Osteocyte (in vitro differentiated cells): ENCODE measurements at regions not wholly inside any gene's neighbourhood (a gene's known extent, or its start where the extent isn't known, plus 50 kb on each side); places are given as distances from the start of the nearest gene placed in this dataset.

ENCODE experiments used
- DNase-seq: peaks from one replicate; pipeline ENCODE4 v3.0.0; 2021; ENCODE audit warnings: mixed read lengths; ENCODE audit not compliant: unreplicated experiment; ENCODE audit errors: extremely low spot score
- H3K27ac Mint-ChIP-seq: one replicate; pipeline ENCODE4 v1.8.0; 2021; ENCODE audit warnings: mild to moderate bottlenecking, mixed read lengths; ENCODE audit not compliant: unreplicated experiment
- H3K27me3 Mint-ChIP-seq: one replicate; pipeline ENCODE4 v1.8.0; 2021; ENCODE audit warnings: mixed read lengths; ENCODE audit not compliant: unreplicated experiment
- H3K36me3 Mint-ChIP-seq: one replicate; pipeline ENCODE4 v1.8.0; 2021; ENCODE audit warnings: mixed read lengths; ENCODE audit not compliant: unreplicated experiment
- H3K4me1 Mint-ChIP-seq: one replicate; pipeline ENCODE4 v1.8.0; 2021; ENCODE audit warnings: mixed read lengths; ENCODE audit not compliant: unreplicated experiment
- H3K4me3 Mint-ChIP-seq: one replicate; pipeline ENCODE4 v1.8.0; 2021; ENCODE audit warnings: mild to moderate bottlenecking, moderate library complexity, mixed read lengths; ENCODE audit not compliant: unreplicated experiment
- H3K9me3 Mint-ChIP-seq: one replicate; pipeline ENCODE4 v1.8.0; 2021; ENCODE audit warnings: mixed read lengths; ENCODE audit not compliant: unreplicated experiment
- TF ChIP-seq, protein P1 (sequence below): fragments of 200-600 bp; sonication (generic); IDR thresholded peaks from 2 replicates; pipeline ENCODE4 v1.5.0; 2021; ENCODE audit warnings: antibody characterized with exemption, mild to moderate bottlenecking, moderate library complexity

DNA sequence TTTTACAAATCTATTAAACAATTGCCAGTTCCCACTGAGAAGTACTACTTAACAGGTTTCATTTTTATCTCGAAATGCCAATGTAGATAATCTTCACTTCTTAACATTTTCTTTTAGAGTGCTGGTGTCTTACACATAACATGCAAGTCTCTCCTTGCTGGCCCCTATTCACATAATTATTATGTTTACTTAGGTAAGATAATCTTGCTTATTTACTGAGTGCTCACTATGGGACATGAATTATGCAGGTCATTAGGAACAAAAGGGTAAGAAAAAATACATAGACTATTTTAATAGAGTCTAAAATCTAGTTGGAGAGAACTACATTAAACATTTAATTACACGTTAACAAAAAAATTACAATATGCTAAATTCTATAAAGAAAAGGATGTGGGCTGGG, 328.4 kb downstream of the PRR16 start:
- Mint-ChIP-seq H3K4me1 (no peaks in the 10 kb centered on the region), H3K27me3 (no peaks in the 10 kb centered on the region), H3K4me3 (no peak overlapping the region), H3K9me3 (peaks cover 4% of the 10 kb centered on the region), H3K36me3 (no peaks in the 10 kb centered on the region), H3K27ac (no peak overlapping the region)
- DNase-seq = no peak
- TF ChIP-seq, protein P1, sequence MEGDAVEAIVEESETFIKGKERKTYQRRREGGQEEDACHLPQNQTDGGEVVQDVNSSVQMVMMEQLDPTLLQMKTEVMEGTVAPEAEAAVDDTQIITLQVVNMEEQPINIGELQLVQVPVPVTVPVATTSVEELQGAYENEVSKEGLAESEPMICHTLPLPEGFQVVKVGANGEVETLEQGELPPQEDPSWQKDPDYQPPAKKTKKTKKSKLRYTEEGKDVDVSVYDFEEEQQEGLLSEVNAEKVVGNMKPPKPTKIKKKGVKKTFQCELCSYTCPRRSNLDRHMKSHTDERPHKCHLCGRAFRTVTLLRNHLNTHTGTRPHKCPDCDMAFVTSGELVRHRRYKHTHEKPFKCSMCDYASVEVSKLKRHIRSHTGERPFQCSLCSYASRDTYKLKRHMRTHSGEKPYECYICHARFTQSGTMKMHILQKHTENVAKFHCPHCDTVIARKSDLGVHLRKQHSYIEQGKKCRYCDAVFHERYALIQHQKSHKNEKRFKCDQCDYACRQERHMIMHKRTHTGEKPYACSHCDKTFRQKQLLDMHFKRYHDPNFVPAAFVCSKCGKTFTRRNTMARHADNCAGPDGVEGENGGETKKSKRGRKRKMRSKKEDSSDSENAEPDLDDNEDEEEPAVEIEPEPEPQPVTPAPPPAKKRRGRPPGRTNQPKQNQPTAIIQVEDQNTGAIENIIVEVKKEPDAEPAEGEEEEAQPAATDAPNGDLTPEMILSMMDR = no peak

DNA sequence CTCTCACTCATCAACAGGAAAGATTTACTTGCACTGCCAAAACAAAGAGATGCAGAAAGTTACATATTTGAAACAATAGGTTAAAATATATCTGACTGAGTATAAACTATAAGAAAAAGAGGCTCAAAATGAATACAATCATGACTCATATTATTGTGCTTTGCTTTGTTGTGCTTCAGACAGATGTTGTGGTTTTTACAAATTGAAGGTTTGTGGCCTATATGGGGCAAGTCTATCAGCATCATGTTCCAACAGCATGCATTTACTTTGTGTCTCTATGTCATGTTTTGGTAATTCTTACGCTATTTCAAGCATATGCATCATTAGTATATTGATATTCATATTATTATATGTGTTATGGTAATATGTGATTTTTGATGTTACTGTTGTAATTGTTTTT, 330.0 kb downstream of the PRR16 start:
- no peaks in the 10 kb centered on the region for H3K9me3 Mint-ChIP-seq
- H3K27ac Mint-ChIP-seq = no peak overlapping the region
- TF ChIP-seq, protein P1 = no peak
- H3K27me3 Mint-ChIP-seq = no peaks in the 10 kb centered on the region
- H3K36me3 Mint-ChIP-seq = no peaks in the 10 kb centered on the region
- H3K4me1 Mint-ChIP-seq = no peaks in the 10 kb centered on the region
- no peak overlapping the region for H3K4me3 Mint-ChIP-seq
- DNase-seq = no peak

DNA sequence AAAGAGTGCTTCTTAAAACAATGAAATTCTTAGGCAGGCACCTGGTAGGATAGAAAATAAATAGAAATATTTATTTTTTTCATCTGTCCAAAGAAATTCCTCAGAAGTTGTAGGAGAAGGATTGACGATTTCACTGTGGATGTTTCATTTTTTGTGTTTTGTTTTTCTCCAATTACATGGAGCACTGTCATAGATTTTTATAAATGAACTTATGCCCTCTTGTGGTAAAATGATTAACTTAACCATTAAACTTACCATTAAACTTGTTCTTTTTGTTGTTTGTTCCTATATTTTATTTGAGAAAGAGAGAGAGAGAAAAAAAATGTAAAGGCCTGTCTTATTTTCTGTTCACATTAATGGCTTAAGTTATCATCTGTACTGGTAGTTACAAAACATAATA, 339.2 kb downstream of the PRR16 start:
- no peak for DNase-seq
- no peaks in the 10 kb centered on the region for H3K9me3 Mint-ChIP-seq
- no peaks in the 10 kb centered on the region for H3K27me3 Mint-ChIP-seq
- TF ChIP-seq, protein P1 = peak; percentile 59
- no peaks in the 10 kb centered on the region for H3K36me3 Mint-ChIP-seq
- peak overlapping the region; percentile 37 for H3K4me3 Mint-ChIP-seq
- H3K27ac Mint-ChIP-seq = no peak overlapping the region
- H3K4me1 Mint-ChIP-seq = peaks cover 19% of the 10 kb centered on the region

DNA sequence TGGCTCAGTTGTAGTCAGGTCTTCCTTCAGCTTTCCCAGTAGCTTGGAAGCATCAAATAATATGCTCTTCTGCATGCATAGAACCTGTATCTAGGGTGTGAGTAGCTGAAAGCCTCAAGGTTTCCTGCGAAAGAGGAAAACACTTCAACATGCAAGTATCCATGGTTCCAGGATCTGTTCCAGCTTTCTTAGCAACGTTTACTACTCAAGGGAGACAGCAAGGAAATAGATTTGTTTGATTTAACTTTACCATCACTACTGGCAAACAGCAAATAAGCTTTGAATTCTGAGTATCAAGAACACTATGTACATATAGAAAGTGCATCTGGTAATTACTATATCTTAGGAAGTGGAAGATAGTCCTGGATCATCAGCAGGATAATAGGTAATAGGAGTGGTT, 341.0 kb downstream of the PRR16 start:
- Mint-ChIP-seq H3K36me3 (no peaks in the 10 kb centered on the region), H3K9me3 (no peaks in the 10 kb centered on the region), H3K27me3 (no peaks in the 10 kb centered on the region), H3K4me3 (no peak overlapping the region), H3K27ac (no peak overlapping the region), H3K4me1 (peaks cover 30% of the 10 kb centered on the region)
- TF ChIP-seq, protein P1 = no peak
- no peak for DNase-seq

DNA sequence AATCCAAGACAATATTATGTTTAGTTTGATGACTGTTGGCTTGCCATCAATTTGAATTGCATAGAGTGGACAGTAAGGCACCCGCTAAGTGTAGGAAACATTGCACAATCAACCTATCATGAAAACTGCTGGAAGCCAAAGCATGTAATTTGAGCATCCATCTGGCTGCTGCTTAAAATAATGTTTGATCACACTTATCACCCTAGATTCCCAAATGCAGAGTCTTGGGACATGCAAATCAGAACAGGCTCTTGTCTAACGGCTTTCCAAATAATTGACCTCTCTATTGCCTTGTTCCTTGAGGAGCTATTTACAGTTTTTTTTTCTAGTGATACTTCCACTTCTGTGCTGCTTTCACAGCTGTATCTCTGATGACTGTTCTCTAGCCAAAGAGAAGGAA, 342.1 kb downstream of the PRR16 start:
- Mint-ChIP-seq H3K27ac (no peak overlapping the region), H3K9me3 (no peaks in the 10 kb centered on the region), H3K27me3 (no peaks in the 10 kb centered on the region), H3K36me3 (no peaks in the 10 kb centered on the region), H3K4me3 (no peak overlapping the region), H3K4me1 (peaks cover 30% of the 10 kb centered on the region)
- DNase-seq = no peak
- TF ChIP-seq, protein P1 = no peak
